HG03025 (cell line): ENCODE measurements at regions not wholly inside any gene's neighbourhood (a gene's known extent, or its start where the extent isn't known, plus 50 kb on each side); places are given as distances from the start of the nearest gene placed in this dataset.

Experiments
- ATAC-seq: cut with Tn5 transposase; IDR thresholded peaks from one replicate; pipeline ENCODE4 v1.9.1; 2021; ENCODE audit warnings: mild to moderate bottlenecking, moderate library complexity; ENCODE audit not compliant: unreplicated experiment, low FRiP score

DNA sequence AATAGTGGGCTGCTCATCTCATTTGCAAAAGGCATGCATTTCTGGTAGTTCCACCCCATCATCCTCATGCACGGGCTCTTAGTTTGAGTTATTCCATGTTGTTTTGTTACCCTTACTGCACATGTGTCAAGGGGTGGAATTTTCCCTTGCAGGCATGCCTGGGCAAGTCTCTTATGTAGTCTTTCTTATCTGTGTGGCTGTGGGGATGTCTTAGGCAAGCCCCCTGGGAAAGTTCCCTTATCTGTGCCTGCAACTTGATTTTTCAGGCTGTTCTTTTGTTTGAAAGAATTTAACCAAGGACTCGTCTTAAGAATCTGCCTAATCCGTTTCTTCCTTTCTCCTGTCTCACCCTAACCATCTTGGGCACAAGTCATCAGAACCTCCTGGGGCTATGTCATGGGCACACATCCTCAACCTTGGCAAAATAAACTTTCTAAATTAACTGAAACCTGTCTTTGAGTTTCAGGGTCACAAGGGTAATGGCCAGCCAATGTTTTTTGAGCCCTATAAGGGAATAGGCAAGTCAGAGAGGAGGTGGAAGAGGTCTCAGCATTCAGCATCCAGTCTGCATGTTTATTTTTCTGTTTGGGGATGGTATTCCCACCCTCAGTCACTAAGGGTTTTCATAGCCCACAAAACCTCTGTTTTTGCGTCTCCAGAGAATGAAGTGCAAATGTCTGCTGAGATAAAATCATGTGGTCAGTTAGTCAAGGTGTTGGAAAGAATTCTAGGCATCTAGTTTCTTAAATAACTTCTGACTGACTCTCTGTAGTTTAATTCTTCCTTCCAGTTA, 579.7 kb downstream of the PLA2G4A start:
- ATAC-seq: no peak

- ATAC-seq: no peak
These were observed 580.6 kb downstream of the PLA2G4A start for GRCh38 chr1:187409341-187409740.

GRCh38 chr1:187411118-187411517, 582.4 kb downstream of the PLA2G4A start:
- peak; percentile 54 for ATAC-seq

- no peak for ATAC-seq
These were observed 584.8 kb downstream of the PLA2G4A start for GRCh38 chr1:187413405-187414169.

DNA sequence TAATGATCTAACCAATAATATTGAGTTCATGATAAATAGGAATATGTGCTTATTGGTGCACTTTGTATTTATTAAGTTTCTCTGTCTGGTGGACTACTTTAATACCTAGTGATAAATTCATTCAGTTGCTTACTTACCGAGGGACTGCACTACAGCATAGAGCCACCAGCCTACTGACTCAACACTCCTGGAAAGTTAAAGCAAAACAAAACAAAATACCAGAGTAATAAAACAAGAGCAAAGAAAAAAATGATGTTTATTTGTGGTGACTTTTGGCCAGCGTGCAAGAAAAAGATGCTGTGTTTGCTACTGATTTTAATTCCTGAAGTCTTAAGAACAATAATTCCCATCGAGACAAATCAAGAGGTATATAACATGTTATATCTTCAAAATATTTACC, 586.3 kb downstream of the PLA2G4A start:
- ATAC-seq: no peak

DNA sequence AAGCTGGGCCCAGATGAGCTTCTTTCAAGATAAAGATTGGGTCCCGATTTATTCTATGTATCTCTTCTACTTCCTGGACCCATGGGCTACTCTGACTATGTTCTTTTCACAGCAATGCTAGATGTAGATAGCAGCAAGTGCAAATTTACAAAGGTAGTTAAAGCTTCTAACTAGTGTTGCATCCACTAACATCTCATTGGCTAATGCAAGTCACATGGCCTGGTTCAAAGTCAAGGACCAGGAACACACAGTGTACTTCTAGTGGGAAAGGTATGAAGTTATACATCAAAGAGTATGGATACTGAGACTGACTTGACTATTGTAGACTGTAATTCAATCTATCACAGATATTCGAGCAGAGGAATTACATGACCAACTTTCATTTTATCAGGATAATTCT, 588.8 kb downstream of the PLA2G4A start:
- no peak for ATAC-seq

- no peak for ATAC-seq
These were observed 604.8 kb downstream of the PLA2G4A start for GRCh38 chr1:187433598-187433997.

- no peak for ATAC-seq
These were observed 613.9 kb downstream of the PLA2G4A start for GRCh38 chr1:187442603-187443002.

- ATAC-seq: no peak
These were observed 615.2 kb downstream of the PLA2G4A start for GRCh38 chr1:187443939-187444338.

- no peak for ATAC-seq
These were observed 616.3 kb downstream of the PLA2G4A start for GRCh38 chr1:187445066-187445465.

DNA sequence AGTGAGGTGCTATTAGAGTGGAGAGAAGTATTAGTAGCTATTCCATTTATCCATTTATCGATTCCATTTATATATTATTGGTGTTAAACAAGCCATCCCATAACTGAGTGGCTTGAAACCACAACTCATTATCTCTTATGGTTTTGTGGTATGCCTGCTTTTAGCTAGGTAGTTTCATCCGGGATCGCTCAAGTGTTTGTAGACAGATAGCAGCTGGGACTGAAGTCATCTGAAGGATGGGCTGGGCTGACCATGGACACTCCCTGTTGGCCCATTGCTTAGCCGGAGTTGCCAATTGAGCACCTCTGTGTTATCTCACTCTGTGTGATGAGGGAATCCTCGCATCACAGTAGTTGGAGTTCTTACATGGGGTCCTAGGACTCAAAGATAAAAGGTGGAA, 622.5 kb downstream of the PLA2G4A start:
- no peak for ATAC-seq

GRCh38 chr1:187454010-187454409, 625.3 kb downstream of the PLA2G4A start:
- no peak for ATAC-seq

DNA sequence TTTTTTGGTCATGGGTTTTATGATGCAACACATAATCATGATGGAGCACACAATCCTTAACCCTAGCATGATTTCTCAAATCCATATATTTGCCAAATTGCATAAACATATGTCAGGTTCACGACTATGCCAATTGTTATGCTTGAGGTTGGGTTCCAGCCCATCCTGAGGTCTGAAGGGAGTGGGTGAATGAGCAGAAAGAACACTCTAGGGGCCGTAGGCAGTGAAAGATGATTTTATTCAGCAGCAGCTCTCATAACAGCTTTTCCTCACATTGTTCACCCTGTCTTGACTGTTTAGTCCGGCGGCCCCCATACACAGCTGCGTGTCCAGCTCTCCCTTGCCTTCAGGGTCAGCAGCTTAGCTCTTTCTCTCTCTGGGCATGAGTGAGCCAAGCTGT, 627.7 kb downstream of the PLA2G4A start:
- ATAC-seq: no peak

DNA sequence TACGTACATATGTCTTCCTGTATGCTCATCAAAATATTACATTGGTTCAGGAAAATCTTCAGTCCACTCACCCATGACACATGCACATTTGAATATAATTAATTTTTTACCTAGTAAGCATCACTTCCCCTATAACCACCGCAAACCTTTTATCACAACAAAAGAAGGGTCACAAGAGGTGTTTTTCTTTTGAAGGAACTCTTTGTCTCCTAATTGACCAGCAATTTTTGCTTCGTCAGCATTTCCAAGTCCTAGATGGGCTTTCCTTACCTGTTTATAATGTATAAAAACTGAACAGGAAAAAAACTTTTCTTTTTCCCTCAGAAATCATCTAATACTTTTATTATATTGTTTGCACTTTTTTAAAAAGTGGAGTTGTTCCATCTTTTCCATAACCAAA, 631.3 kb downstream of the PLA2G4A start:
- ATAC-seq: no peak

- ATAC-seq: no peak
These were observed 635.6 kb downstream of the PLA2G4A start for GRCh38 chr1:187464320-187464719.

GRCh38 chr1:187465441-187465840, 636.7 kb downstream of the PLA2G4A start:
- no peak for ATAC-seq

DNA sequence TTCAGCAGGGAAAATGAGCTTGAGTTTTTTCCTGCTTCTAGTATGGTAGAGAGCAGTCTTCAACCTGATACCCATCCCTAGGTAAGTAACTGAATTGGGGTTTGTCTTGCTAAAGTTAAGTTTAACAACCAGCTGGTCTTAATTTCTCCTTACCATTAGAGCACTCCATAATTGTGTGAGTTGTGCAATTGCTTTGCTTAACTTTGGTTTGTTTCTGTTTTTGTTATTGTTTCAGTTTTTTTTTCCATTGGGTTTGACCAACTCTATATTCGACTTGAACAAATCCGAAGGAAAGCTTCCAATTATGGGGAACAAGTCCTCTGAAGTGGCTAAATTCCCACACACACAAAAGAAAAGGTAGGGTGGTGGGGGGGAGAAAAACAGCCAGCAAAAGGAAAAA, 641.1 kb downstream of the PLA2G4A start:
- no peak for ATAC-seq

- ATAC-seq: no peak
These were observed 642.8 kb downstream of the PLA2G4A start for GRCh38 chr1:187471555-187471954.

DNA sequence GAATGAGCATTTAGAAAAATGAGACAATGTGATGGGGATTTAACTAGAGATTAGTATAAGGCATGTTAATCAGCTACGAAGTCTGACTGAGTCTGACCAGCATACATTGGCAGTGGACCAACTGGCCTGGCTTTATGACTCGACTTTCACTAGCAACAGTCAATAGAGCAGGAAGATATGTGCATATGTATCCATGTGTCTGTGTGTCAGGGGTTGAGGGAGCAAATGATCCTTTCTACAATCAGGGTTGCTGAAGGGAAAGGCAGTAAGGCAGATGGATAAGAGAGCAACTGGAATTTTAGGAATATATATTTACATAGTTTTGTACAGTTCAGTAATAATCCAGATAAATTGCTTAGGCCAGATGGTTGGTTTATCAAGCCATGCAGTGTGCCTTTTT, 645.6 kb downstream of the PLA2G4A start:
- no peak for ATAC-seq

- no peak for ATAC-seq
These were observed 647.9 kb downstream of the PLA2G4A start for GRCh38 chr1:187476671-187477070.

GRCh38 chr1:187477103-187477502, 648.4 kb downstream of the PLA2G4A start:
- no peak for ATAC-seq

GRCh38 chr1:187477535-187477934, 648.8 kb downstream of the PLA2G4A start:
- ATAC-seq: no peak
